ENCODE measurements at regions not wholly inside any gene's neighbourhood (a gene's known extent, or its start where the extent isn't known, plus 50 kb on each side); places are given as distances from the start of the nearest gene placed in this dataset.

GRCh38 chr10:37667736-37668135 lies 189.7 kb downstream of the ZNF248 start:
- no peaks in the 10 kb centered on the region for H3K4me1 Mint-ChIP-seq
- H3K36me3 ChIP-seq (ENCODE audit: insufficient read depth): no peaks in the 10 kb centered on the region
- no peaks in the 10 kb centered on the region for H3K27me3 Mint-ChIP-seq (ENCODE audit: insufficient read depth, low read depth, poor library complexity)
- no peak overlapping the region for H3K4me3 Mint-ChIP-seq
- no peak overlapping the region for H3K27ac Mint-ChIP-seq
- H3K79me2 ChIP-seq (replicated peaks; ENCODE audit: insufficient read depth): no peaks in the 10 kb centered on the region
- H3K36me3 Mint-ChIP-seq (ENCODE audit: low read depth): peaks cover 42% of the 10 kb centered on the region
- no peak for DNase-seq (ENCODE audit: low spot score)
- no peaks in the 10 kb centered on the region for H3K4me1 ChIP-seq (ENCODE audit: insufficient read depth)
- no peak overlapping the region for H3K4me3 ChIP-seq
- no peak for TF ChIP-seq ZNF462 (CRISPR knock-in tag; IDR thresholded peaks at IDR 0.05)
- no peak for TF ChIP-seq EZH2phosphoT487 (IDR thresholded peaks at IDR 0.05; ENCODE audit: unreplicated experiment)
- no peak for TF ChIP-seq CREB1 (CRISPR knock-in tag; IDR thresholded peaks at IDR 0.05; ENCODE audit: low read depth)
- no peak for TF ChIP-seq POLR2AphosphoS5 (IDR thresholded peaks at IDR 0.05; ENCODE audit: low read depth)
- no peak for TF ChIP-seq ZNF114 (CRISPR knock-in tag; IDR thresholded peaks at IDR 0.05)
- TF ChIP-seq EZH2 (IDR thresholded peaks at IDR 0.05; ENCODE audit: low read depth, unreplicated experiment): no peak
- TF ChIP-seq STAT1 (IDR thresholded peaks at IDR 0.05; ENCODE audit: unreplicated experiment): no peak
- no peak for TF ChIP-seq JUNB (IDR thresholded peaks at IDR 0.05; ENCODE audit: unreplicated experiment)
- TF ChIP-seq, protein P1, sequence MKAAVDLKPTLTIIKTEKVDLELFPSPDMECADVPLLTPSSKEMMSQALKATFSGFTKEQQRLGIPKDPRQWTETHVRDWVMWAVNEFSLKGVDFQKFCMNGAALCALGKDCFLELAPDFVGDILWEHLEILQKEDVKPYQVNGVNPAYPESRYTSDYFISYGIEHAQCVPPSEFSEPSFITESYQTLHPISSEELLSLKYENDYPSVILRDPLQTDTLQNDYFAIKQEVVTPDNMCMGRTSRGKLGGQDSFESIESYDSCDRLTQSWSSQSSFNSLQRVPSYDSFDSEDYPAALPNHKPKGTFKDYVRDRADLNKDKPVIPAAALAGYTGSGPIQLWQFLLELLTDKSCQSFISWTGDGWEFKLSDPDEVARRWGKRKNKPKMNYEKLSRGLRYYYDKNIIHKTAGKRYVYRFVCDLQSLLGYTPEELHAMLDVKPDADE (IDR thresholded peaks at IDR 0.05): no peak
- no peak for TF ChIP-seq NANOG (IDR thresholded peaks at IDR 0.05; ENCODE audit: borderline replicate concordance)
- TF ChIP-seq, protein P2, sequence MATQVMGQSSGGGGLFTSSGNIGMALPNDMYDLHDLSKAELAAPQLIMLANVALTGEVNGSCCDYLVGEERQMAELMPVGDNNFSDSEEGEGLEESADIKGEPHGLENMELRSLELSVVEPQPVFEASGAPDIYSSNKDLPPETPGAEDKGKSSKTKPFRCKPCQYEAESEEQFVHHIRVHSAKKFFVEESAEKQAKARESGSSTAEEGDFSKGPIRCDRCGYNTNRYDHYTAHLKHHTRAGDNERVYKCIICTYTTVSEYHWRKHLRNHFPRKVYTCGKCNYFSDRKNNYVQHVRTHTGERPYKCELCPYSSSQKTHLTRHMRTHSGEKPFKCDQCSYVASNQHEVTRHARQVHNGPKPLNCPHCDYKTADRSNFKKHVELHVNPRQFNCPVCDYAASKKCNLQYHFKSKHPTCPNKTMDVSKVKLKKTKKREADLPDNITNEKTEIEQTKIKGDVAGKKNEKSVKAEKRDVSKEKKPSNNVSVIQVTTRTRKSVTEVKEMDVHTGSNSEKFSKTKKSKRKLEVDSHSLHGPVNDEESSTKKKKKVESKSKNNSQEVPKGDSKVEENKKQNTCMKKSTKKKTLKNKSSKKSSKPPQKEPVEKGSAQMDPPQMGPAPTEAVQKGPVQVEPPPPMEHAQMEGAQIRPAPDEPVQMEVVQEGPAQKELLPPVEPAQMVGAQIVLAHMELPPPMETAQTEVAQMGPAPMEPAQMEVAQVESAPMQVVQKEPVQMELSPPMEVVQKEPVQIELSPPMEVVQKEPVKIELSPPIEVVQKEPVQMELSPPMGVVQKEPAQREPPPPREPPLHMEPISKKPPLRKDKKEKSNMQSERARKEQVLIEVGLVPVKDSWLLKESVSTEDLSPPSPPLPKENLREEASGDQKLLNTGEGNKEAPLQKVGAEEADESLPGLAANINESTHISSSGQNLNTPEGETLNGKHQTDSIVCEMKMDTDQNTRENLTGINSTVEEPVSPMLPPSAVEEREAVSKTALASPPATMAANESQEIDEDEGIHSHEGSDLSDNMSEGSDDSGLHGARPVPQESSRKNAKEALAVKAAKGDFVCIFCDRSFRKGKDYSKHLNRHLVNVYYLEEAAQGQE (IDR thresholded peaks at IDR 0.05; ENCODE audit: unreplicated experiment): no peak
- TF ChIP-seq CTCF (conservative IDR thresholded peaks at IDR 0.05; ENCODE audit: low read depth in 2 of 2): no peak
- no peak overlapping the region for H2AFZ ChIP-seq
- no peaks in the 10 kb centered on the region for H3K9me2 ChIP-seq (ENCODE audit: insufficient read depth)
- H3K9me3 Mint-ChIP-seq: peaks cover 88% of the 10 kb centered on the region
- H3K27me3 ChIP-seq (ENCODE audit: insufficient read depth): no peaks in the 10 kb centered on the region
- H3F3A ChIP-seq (replicated peaks; ENCODE audit: low read depth): no peaks in the 10 kb centered on the region
- ATAC-seq: no peak
- no peaks in the 10 kb centered on the region for H4K20me1 ChIP-seq (replicated peaks; ENCODE audit: insufficient read depth)
- no peak overlapping the region for H3K4me2 ChIP-seq
- H3K27ac ChIP-seq (ENCODE audit: low read depth): no peak overlapping the region
